Activated gamma-delta T cell treated with Interleukin-2 at 50 U/mL for 16 hours (primary cell): ENCODE measurements at regions not wholly inside any gene's neighbourhood (a gene's known extent, or its start where the extent isn't known, plus 50 kb on each side); places are given as distances from the start of the nearest gene placed in this dataset.

Experiments
- DNase-seq: peaks from one replicate; pipeline ENCODE4 v3.0.0-alpha.2; 2020

- no peak for DNase-seq
Measured at GRCh38 chr4:108256538-108256937, 87.8 kb upstream of the LEF1 start.

- DNase-seq = no peak
Measured at GRCh38 chr4:108255203-108255747, 86.5 kb upstream of the LEF1 start.

- no peak for DNase-seq
Measured at GRCh38 chr4:108249397-108249796, 80.7 kb upstream of the LEF1 start.

- no peak for DNase-seq
Measured at GRCh38 chr4:108247387-108248049, 78.8 kb upstream of the LEF1 start.

- no peak for DNase-seq
Measured at GRCh38 chr4:108244606-108245005, 75.9 kb upstream of the LEF1 start.

- DNase-seq = no peak
Measured at GRCh38 chr4:108240366-108240765, 71.6 kb upstream of the LEF1 start.

- DNase-seq = no peak
Measured at GRCh38 chr4:108237693-108238092, 69.0 kb upstream of the LEF1 start.

GRCh38 chr4:108236264-108236663, 67.5 kb upstream of the LEF1 start:
- no peak for DNase-seq

- DNase-seq = no peak
Measured at GRCh38 chr4:108227923-108228322, 59.2 kb upstream of the LEF1 start.

GRCh38 chr4:108224611-108225053, 55.9 kb upstream of the LEF1 start:
- no peak for DNase-seq

- DNase-seq = no peak
Measured at GRCh38 chr4:108223313-108223712, 54.6 kb upstream of the LEF1 start.

- no peak for DNase-seq
Measured at GRCh38 chr4:108219998-108220397, 51.3 kb upstream of the LEF1 start.
